HUES64 (cell line): ENCODE measurements at regions not wholly inside any gene's neighbourhood (a gene's known extent, or its start where the extent isn't known, plus 50 kb on each side); places are given as distances from the start of the nearest gene placed in this dataset.
A peak's percentile ranks its signal among the peaks of the same experiment; 100 is the strongest.

ENCODE experiments used
- H3K27ac ChIP-seq: 2 replicates; pipeline ENCODE4 v1.7.0; 2013; ENCODE audit warnings: low read depth, low read length, inconsistent platforms
- H3K27me3 ChIP-seq: 2 replicates; pipeline ENCODE4 v1.6.1; 2013; ENCODE audit warnings: mild to moderate bottlenecking, low read length; ENCODE audit not compliant: insufficient read depth
- H3K36me3 ChIP-seq: 2 replicates; pipeline ENCODE4 v1.6.1; 2013; ENCODE audit warnings: mild to moderate bottlenecking, low read length; ENCODE audit not compliant: insufficient read depth
- H3K4me1 ChIP-seq: 2 replicates; pipeline ENCODE4 v1.6.1; 2013; ENCODE audit warnings: mild to moderate bottlenecking, low read length, moderate library complexity; ENCODE audit not compliant: insufficient read depth
- H3K4me3 ChIP-seq: 2 replicates; pipeline ENCODE4 v1.5.1; 2013; ENCODE audit warnings: mild to moderate bottlenecking, low read length, moderate library complexity
- H3K9ac ChIP-seq: 2 replicates; pipeline ENCODE4 v1.6.1; 2013; ENCODE audit warnings: mild to moderate bottlenecking, low read depth, low read length
- H3K9me3 ChIP-seq: 2 replicates; pipeline ENCODE4 v1.6.1; 2013; ENCODE audit warnings: low read depth, low read length; ENCODE audit not compliant: insufficient read depth
- WGBS: fragments of 150-250, 120-280 bp; methylation state at CpG from one replicate; pipeline ENCODE4 v1.1.7; 2013; ENCODE audit warnings: missing lambda C conversion rate; 5-methylcytosine and 5-hydroxymethylcytosine counted together

DNA sequence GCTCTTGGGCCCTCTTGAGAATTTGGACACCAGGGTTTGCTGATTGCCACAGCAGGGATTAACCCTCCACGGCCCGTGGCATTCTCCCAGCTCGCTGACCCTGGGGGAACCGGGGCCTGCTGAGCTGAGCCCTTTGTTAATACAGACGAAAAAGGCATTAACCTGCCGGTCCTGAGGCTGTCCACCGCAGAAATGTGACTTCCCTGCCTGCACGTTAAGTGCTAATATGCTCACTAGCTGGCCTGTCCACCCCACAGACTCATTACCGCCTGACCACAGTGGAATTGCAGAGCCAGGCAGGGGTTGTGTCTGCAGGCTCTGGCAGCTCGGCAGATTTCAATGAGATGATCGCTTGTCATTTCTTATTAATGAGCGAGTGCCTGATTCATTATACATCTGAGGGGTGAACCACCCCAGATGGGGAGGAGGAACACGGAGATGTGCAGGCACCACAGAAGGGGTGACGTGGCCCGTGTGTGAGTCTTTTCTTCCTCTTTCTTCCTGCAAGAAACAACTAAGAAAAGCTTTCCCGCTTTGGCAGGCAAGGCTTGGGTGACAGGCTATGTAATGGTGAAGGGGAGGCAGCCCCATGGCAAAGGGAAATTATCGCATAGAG is 126.0 kb downstream of the GLI2 start:
- WGBS, result 76% methylated on average over 17 of the region's 17 CpGs
- Histone ChIP-seq H3K27ac (no peak overlapping the region), H3K27me3 (no peaks in the 10 kb centered on the region), H3K4me1 (peaks cover 27% of the 10 kb centered on the region), H3K4me3 (no peak overlapping the region), H3K9me3 (no peaks in the 10 kb centered on the region), H3K36me3 (peaks cover 5% of the 10 kb centered on the region), H3K9ac (no peak overlapping the region)

DNA sequence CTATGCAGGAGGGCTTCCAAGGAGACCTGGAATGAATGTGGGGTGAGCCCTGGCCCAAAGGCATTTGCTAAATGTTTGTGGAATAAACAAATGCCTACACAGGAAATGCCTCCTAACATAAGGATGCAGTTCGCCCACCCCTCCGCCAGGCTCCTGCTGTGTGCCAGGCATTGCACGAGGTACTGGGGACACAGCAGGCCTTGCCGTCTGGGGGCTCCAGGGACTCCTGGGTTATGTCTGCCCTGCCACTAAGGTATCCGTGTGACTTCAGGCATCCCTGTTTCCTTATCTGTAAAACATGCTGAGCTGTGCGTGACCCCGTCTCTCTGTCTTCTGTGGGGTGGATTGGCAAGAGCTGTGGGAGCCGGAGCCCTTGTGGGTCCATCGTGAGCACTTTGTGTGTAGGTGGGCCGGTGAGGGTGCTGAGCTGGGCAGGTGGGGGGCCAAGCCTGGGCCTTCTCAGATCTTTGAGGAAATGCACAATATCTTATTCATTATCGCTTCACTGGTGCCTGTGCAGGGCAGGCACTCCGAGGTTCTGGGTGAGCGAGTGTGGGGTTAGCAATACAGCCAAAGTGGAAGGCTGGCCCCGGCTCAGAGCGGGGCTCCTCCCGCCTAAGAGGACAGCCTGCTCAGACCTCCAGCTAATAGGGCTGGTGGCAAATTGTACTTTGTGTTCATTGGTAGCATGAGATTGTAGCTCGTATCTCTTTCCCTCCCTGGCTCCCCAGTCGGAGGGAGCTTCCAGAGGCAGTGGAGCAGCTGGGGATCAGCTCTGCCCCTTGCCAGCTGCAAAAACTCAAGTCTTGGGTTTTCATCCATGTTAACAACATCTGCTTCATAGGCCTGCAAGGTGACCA is 126.8 kb downstream of the GLI2 start:
- Histone ChIP-seq H3K4me1 (peaks cover 32% of the 10 kb centered on the region), H3K27ac (no peak overlapping the region)

DNA sequence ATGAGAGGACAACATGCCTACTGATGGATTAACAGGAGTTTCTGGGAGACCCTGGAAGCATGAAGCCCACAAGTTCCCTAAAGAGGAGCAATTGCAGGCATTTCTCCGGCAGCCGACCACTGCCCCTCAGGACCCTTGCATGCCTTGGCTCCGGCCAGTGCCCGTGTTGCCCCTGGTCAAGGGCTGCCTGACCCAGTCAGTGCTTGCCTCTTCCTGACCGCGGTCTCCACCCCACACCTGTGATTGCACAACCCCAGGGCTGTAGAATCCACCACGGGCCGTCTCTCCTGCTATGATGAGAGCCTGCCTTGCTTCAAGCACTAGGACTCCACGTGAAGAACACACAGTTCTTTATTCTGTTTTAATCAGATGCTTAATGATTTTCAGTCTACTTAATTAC is 127.5 kb downstream of the GLI2 start:
- H3K4me3 ChIP-seq, result no peak overlapping the region
- WGBS, result 92% methylated on average over 9 of the region's 9 CpGs
- no peaks in the 10 kb centered on the region for H3K27me3 ChIP-seq
- H3K9me3 ChIP-seq, result no peaks in the 10 kb centered on the region
- no peak overlapping the region for H3K9ac ChIP-seq
- peaks cover 5% of the 10 kb centered on the region for H3K36me3 ChIP-seq
- no peak overlapping the region for H3K27ac ChIP-seq
- H3K4me1 ChIP-seq, result peaks cover 38% of the 10 kb centered on the region

More for the DNA sequence above, 126.8 kb downstream of the GLI2 start:
- 87% methylated on average over 18 of the region's 18 CpGs for WGBS
- H3K36me3 ChIP-seq, result peaks cover 5% of the 10 kb centered on the region
- no peaks in the 10 kb centered on the region for H3K9me3 ChIP-seq
- no peak overlapping the region for H3K4me3 ChIP-seq
- no peaks in the 10 kb centered on the region for H3K27me3 ChIP-seq
- no peak overlapping the region for H3K9ac ChIP-seq

DNA sequence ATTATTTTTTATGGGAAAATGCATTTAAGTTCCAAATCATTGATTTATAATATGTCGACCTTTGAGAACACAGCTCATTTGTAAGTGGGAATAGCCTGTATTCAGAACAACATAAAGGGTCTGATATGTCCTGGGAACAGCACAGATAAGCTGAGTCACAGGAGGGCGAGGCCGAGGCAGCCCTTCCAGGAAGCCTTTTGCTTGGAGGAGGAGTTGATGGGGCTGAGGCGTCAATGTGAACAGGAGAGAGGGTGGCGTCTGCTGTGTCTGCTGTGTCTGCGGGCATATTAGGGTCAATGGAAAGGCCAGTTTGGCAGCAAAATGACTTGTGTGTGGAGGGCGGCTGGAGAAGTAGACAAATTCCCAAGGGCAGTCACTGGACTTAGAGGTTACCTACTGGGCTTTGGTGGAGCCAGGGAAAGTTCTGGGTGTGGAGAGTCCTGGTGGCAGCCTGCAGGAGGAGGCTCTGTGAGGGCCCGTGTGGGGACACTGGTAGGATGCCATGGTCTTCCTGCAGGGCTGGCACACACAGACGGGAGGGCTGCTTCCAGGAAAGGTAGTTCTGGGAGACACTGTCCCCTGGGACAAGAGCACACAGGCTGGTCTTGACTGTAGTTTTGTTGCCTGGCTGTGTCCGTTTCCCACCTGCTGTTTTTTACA is 128.1 kb downstream of the GLI2 start:
- peaks cover 39% of the 10 kb centered on the region for H3K4me1 ChIP-seq

DNA sequence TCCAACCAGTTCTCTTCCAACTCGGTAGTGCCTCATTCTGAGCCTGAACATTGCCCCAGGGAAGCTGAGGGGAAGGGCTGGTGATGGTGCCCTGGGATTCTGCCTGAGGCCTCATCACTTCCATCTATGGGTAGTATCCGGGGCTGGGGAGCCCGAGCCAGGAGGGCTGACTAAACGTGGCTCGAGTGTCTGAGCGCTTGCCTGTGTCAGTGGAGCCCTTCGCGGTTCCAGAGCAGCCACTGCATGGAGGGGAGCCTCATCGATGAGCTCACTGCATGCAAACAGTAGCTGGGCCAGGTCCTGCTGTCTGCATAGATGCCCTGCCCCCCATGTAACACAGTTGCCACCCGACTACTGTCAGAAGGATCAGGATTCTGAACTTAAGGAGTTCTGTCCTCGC is 129.3 kb downstream of the GLI2 start:
- no peaks in the 10 kb centered on the region for H3K27me3 ChIP-seq
- peaks cover 45% of the 10 kb centered on the region for H3K4me1 ChIP-seq
- H3K9me3 ChIP-seq, result no peaks in the 10 kb centered on the region
- WGBS, result 86% methylated on average over 11 of the region's 11 CpGs
- peaks cover 5% of the 10 kb centered on the region for H3K36me3 ChIP-seq
- no peak overlapping the region for H3K4me3 ChIP-seq
- H3K9ac ChIP-seq, result no peak overlapping the region
- H3K27ac ChIP-seq, result no peak overlapping the region

More for the DNA sequence above, 128.1 kb downstream of the GLI2 start:
- H3K27ac ChIP-seq, result no peak overlapping the region
- H3K9ac ChIP-seq, result no peak overlapping the region
- 85% methylated on average over 10 of the region's 10 CpGs for WGBS
- peaks cover 5% of the 10 kb centered on the region for H3K36me3 ChIP-seq
- H3K27me3 ChIP-seq, result no peaks in the 10 kb centered on the region
- H3K4me3 ChIP-seq, result no peak overlapping the region
- no peaks in the 10 kb centered on the region for H3K9me3 ChIP-seq

DNA sequence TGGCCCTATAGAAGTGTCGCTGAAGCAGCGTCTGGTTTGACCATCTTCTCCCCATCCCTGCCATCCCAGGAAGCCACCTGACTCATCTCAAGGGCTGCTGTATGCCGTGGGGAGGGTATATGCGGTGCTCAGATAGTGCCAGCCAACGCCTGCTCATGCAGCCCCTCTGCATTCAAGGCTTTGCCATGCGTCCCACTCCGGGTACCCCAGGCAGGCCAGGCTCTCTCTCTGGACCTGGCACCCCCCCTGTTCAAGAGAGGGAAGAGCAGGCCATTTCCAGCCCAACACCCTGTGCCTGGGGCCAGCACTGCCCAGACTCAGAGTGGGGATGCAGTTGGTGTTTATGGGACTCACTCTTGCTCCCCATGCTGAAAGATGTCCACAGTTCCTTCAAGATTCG is 130.0 kb downstream of the GLI2 start:
- Histone ChIP-seq H3K27ac (no peak overlapping the region), H3K4me3 (no peak overlapping the region), H3K9me3 (no peaks in the 10 kb centered on the region), H3K9ac (no peak overlapping the region), H3K36me3 (peaks cover 5% of the 10 kb centered on the region), H3K27me3 (no peaks in the 10 kb centered on the region), H3K4me1 (peaks cover 45% of the 10 kb centered on the region)
- 93% methylated on average over 8 of the region's 8 CpGs for WGBS

DNA sequence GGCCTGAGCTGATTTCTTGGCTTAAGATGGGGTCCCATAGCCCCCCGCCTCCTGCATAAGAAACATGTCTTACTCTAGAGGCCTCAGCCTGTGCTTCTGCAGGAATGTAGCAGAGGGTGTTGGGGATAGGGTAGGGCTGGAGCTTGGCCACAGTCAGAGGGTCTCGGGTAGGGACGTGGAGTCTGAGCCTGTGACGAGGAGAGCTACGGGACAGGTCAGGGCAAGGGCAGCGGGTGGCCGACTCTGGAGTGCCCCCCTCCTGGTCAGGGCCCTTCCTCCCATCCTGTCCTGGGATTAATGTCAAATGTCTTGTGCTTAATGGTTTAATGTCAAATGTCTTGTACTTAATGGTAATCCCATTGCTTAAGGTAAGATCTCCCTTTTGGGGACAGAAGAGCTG is 130.4 kb downstream of the GLI2 start:
- H3K4me1 ChIP-seq, result peaks cover 43% of the 10 kb centered on the region
- no peaks in the 10 kb centered on the region for H3K27me3 ChIP-seq

DNA sequence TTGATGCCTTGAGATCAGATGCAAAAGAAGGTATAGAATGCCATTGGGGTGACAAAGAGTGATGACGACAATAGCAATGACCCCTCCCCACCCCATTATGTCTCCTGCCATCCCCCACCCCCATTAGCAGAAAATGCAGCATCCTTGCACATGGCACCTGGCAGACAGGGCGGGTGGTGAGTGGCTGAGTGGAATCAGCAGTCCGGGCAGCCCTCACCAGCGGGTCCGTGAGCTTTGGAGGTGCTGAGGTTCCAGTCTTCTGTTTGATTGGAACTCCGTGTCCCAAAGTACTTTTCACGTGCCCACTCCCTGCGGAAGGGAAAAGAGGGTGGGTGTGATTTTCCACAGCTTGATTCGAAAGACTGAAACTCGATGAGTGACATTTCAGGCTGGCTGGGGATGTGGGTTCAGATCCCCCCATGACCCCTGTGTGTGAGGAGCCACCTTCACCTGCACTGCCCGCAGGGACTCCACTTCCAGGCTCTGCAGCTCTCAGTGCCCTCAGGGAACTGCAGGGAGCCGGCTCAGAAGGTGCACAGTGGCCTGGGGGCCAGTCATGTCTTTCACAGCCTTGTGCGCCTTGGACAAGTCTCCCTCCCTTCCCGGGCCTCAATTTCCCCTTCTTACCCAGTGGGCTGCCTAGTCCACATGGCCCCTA is 130.9 kb downstream of the GLI2 start:
- Histone ChIP-seq H3K27ac (no peak overlapping the region), H3K9me3 (no peaks in the 10 kb centered on the region), H3K36me3 (peaks cover 5% of the 10 kb centered on the region), H3K4me3 (peak overlapping the region; percentile 37; the same call in 1 of the 2 replicates), H3K4me1 (peaks cover 38% of the 10 kb centered on the region), H3K9ac (no peak overlapping the region), H3K27me3 (no peaks in the 10 kb centered on the region)
- WGBS, result 85% methylated on average over 14 of the region's 14 CpGs

More for the DNA sequence above, 130.4 kb downstream of the GLI2 start:
- 85% methylated on average over 7 of the region's 7 CpGs for WGBS
- no peaks in the 10 kb centered on the region for H3K9me3 ChIP-seq
- peaks cover 5% of the 10 kb centered on the region for H3K36me3 ChIP-seq
- no peak overlapping the region for H3K4me3 ChIP-seq
- H3K27ac ChIP-seq, result no peak overlapping the region
- no peak overlapping the region for H3K9ac ChIP-seq

DNA sequence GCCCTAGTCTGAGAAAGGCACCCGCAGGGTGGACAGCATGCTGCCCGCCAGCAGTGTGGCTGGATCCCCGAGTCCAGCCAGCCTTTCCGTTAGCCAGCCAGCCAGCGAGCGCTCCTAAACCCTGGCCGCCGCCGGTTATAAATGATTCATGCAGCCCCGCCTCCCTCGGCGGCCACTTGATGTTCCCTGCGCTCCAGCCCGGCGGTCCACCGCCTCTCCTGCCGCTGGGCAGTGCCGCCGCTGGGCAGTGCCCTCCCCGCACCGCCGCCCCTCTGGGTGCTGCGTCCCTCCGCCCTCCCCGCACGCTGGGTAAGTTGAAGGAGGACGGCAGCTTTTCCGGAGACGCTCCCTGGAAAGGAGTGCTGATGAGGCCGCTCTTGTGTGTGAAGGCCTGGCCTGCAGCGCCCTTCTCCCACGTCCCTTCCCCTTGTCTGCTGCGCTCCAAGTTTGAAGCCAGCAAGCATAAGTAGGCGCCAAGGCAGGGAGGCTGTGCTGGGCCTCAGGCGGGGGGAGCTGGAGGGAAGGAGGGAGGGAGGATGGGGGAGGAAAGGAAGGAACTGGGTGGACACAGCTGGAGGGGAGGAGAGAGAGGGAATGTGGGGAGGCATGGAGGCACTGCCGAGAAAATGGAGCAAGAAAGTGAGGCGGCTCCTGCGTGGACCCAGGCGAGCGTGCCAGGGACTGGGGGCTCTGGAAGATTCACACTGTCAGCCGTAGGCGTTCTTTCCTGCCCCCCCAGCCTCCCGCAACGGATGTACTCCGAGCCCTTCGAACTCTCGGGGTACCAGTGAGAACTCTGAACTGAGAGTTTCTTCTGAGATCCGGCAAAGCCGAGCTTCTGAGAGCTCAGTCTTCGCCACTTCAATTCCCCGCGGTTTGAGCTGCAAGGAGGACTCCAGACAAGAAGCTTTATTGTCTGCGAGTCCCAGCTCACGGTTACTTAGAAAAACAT is 131.9 kb downstream of the GLI2 start:
- peaks cover 5% of the 10 kb centered on the region for H3K36me3 ChIP-seq
- peaks cover 31% of the 10 kb centered on the region for H3K4me1 ChIP-seq
- H3K9ac ChIP-seq, result no peak overlapping the region
- no peaks in the 10 kb centered on the region for H3K27me3 ChIP-seq
- 21% methylated on average over 54 of the region's 54 CpGs for WGBS
- H3K9me3 ChIP-seq, result no peaks in the 10 kb centered on the region
- peak overlapping the region; percentile 39; the same call in 1 of the 2 replicates for H3K27ac ChIP-seq
- H3K4me3 ChIP-seq, result peak overlapping the region; percentile 37

DNA sequence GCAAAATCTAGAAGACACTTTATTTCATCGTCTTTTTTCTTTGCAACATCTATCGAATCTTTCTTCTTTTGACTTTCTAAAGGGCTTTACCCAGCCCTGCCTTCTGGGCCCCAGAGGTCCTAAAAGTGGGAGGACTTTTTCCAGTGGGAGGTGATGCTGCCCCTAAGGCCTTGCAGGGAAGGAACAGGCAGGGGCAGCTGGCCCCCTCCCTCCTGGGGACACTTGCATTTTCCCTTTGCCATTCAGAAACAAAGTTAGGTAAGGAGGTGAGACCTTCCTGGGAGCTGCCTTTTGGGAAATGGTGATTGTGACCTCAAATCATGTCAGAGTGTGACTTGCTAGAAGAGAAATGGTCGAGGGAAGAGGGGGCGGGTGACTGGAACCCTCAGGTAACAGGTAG is 132.7 kb downstream of the GLI2 start:
- H3K27me3 ChIP-seq, result no peaks in the 10 kb centered on the region
- H3K9ac ChIP-seq, result no peak overlapping the region
- peaks cover 30% of the 10 kb centered on the region for H3K4me1 ChIP-seq
- no peaks in the 10 kb centered on the region; the same call in 1 of the 2 replicates for H3K36me3 ChIP-seq
- H3K27ac ChIP-seq, result no peak overlapping the region
- no peak overlapping the region for H3K4me3 ChIP-seq
- no peaks in the 10 kb centered on the region for H3K9me3 ChIP-seq
- 74% methylated on average over 4 of the region's 4 CpGs for WGBS
